Endothelial cell of umbilical vein (primary cell): ENCODE measurements at regions not wholly inside any gene's neighbourhood (a gene's known extent, or its start where the extent isn't known, plus 50 kb on each side); places are given as distances from the start of the nearest gene placed in this dataset.

Experiments used
- BruUV-seq: library from RNA; stranded (reverse); fragments of 400-500 nt; replicated peaks from 2 replicates; lab custom pipeline; 2021; lab: Mats Ljungman, UMichigan
- CTCF ChIA-PET: fragments of 300-600, 350-600 bp; sonication (Branson Sonifier 250); formaldehyde crosslinking; loops from one replicate; lab custom pipeline; 2021; ENCODE audit warnings: antibody characterized with exemption, inconsistent platforms; lab: Charles Lee
- POLR2A ChIA-PET: fragments of 300-600, 350-600 bp; sonication (Branson Sonifier 250); formaldehyde crosslinking; loops from one replicate; lab custom pipeline; 2021; ENCODE audit warnings: antibody characterized with exemption, inconsistent platforms; lab: Charles Lee
- DNase-seq: peaks from one replicate; pipeline ENCODE4 v3.0.0-alpha.2; 2011; ENCODE audit warnings: low read depth, low spot score
- FAIRE-seq: peaks from 2 replicates; lab custom pipeline; 2011; peaks lifted over from hg19 to GRCh38; lab: Jason Lieb, UNC
- H2AFZ ChIP-seq: 2 replicates; pipeline ENCODE4 v1.6.0; 2012; ENCODE audit warnings: low read depth, low read length, control low read depth, inconsistent platforms
- H3K27ac ChIP-seq: 2 replicates; pipeline ENCODE4 v1.5.1; 2011; ENCODE audit warnings: low read depth, mild to moderate bottlenecking, control low read depth, low read length, moderate library complexity; ENCODE audit not compliant: insufficient read depth
- H3K27me3 ChIP-seq, 2 experiments: 2 replicates each; pipeline versions ENCODE4 v1.6.0 to v1.6.1; 2011; ENCODE audit warnings: low read length in 2 of 2, mixed read lengths in 1 of 2; ENCODE audit not compliant: control insufficient read depth in 2 of 2, insufficient read depth in 2 of 2
- H3K36me3 ChIP-seq, 2 experiments: 2 replicates in 1 of 2; 3 replicates in 1 of 2; pipeline ENCODE4 v1.5.1; 2011; ENCODE audit warnings: low read length in 2 of 2, mild to moderate bottlenecking in 1 of 2, moderate library complexity in 1 of 2; ENCODE audit not compliant: control insufficient read depth in 2 of 2, insufficient read depth in 2 of 2; ENCODE audit errors: extremely low read depth in 1 of 2
- H3K4me1 ChIP-seq: 3 replicates; pipeline ENCODE4 v1.5.1; 2011; ENCODE audit warnings: mild to moderate bottlenecking, low read length; ENCODE audit not compliant: control insufficient read depth, insufficient read depth; ENCODE audit errors: extremely low read depth
- H3K4me2 ChIP-seq: 2 replicates; pipeline ENCODE4 v1.6.1; 2011; ENCODE audit warnings: low read length, control low read depth, mixed read lengths; ENCODE audit not compliant: insufficient read depth
- H3K4me3 ChIP-seq, 3 experiments: fragments of 200-600 bp in 1 of 3; sonication (generic), shearing (Covaris generic) in 1 of 3; replicated peaks in 1 of 3; 2 replicates each; pipeline ENCODE4 v1.5.1; 2011 to 2016; ENCODE audit warnings: control low read depth in 3 of 3, low read length in 3 of 3, mild to moderate bottlenecking in 2 of 3, inconsistent platforms in 1 of 3, low read depth in 1 of 3, moderate library complexity in 1 of 3; ENCODE audit not compliant: insufficient read depth in 1 of 3
- H3K79me2 ChIP-seq: 2 replicates; pipeline ENCODE4 v1.6.0; 2012; ENCODE audit warnings: low read length, inconsistent platforms; ENCODE audit not compliant: control insufficient read depth, insufficient read depth
- H3K9ac ChIP-seq: replicated peaks from 2 replicates; pipeline ENCODE3; 2011; ENCODE audit warnings: low read length, control low read depth; ENCODE audit not compliant: insufficient read depth; ENCODE audit errors: extremely low read depth
- H3K9me1 ChIP-seq: replicated peaks from 3 replicates; pipeline ENCODE4 v1.6.0; 2011; ENCODE audit warnings: mild to moderate bottlenecking, low read length; ENCODE audit not compliant: control insufficient read depth, insufficient read depth; ENCODE audit errors: extremely low read depth
- H3K9me3 ChIP-seq: replicated peaks from 2 replicates; pipeline ENCODE4 v1.5.1; 2012; ENCODE audit warnings: low read length, inconsistent platforms; ENCODE audit not compliant: control insufficient read depth, insufficient read depth
- H4K20me1 ChIP-seq: replicated peaks from 2 replicates; pipeline ENCODE3; 2011; ENCODE audit warnings: mild to moderate bottlenecking, low read length; ENCODE audit not compliant: control insufficient read depth, insufficient read depth; ENCODE audit errors: extremely low read depth
- CTCF ChIP-seq, 2 donors: IDR thresholded peaks; 1 replicate in 1 of 2; 2 replicates in 1 of 2; pipeline ENCODE4 v1.5.1; 2011; ENCODE audit warnings: low read length in 2 of 2, mild to moderate bottlenecking in 2 of 2, moderate library complexity in 2 of 2, control low read depth in 1 of 2, inconsistent platforms in 1 of 2, low read depth in 1 of 2; ENCODE audit not compliant: insufficient read depth in 1 of 2; ENCODE audit errors: extremely low read depth in 1 of 2
- EZH2 ChIP-seq: IDR thresholded peaks from 2 replicates; pipeline ENCODE4 v1.6.1; 2012; ENCODE audit warnings: borderline replicate concordance, low read depth, mild to moderate bottlenecking, moderate library complexity, low read length, inconsistent platforms; ENCODE audit not compliant: severe bottlenecking
- FOS ChIP-seq: IDR thresholded peaks from 2 replicates; pipeline ENCODE4 v1.6.1; 2011; ENCODE audit warnings: mild to moderate bottlenecking, low read length, moderate library complexity, borderline replicate concordance; ENCODE audit not compliant: insufficient read depth
- GATA2 ChIP-seq: IDR thresholded peaks from 2 replicates; pipeline ENCODE4 v1.7.0; 2011; ENCODE audit warnings: low read depth, mild to moderate bottlenecking, moderate library complexity, mixed read lengths, low read length; ENCODE audit not compliant: insufficient read length, insufficient read depth
- JUN ChIP-seq: IDR thresholded peaks from 2 replicates; pipeline ENCODE4 v1.6.1; 2011; ENCODE audit warnings: borderline replicate concordance, low read depth; ENCODE audit not compliant: insufficient read length, insufficient read depth
- MAX ChIP-seq: IDR thresholded peaks from 2 replicates; pipeline ENCODE4 v1.6.1; 2011; ENCODE audit not compliant: insufficient read depth, insufficient read length
- MYC ChIP-seq: IDR thresholded peaks from one replicate; pipeline ENCODE4 v1.6.1; 2011; ENCODE audit warnings: mild to moderate bottlenecking, low read depth, low read length
- POLR2A ChIP-seq: IDR thresholded peaks from 2 replicates; pipeline ENCODE4 v1.6.1; 2012; ENCODE audit warnings: low read depth, mild to moderate bottlenecking, control low read depth, low read length
- POLR2AphosphoS5 ChIP-seq: IDR thresholded peaks from 2 replicates; pipeline ENCODE4 v1.6.1; 2012; ENCODE audit warnings: low read depth, mild to moderate bottlenecking, control low read depth, low read length, moderate library complexity; ENCODE audit not compliant: insufficient read depth
- dilution Hi-C: fragments of 300-500 bp; cut with MboI; formaldehyde crosslinking; loops from one replicate; pipeline ENCODE4 v1.15.0; 2019; ENCODE audit warnings: low sequenced_read_pairs; ENCODE audit not compliant: extremely low pct_ligation_motif_present
- intact Hi-C: fragments of 100-400 bp; cut with micrococcal nuclease; formaldehyde crosslinking; loops from one replicate; pipeline ENCODE4 v1.10.0; 2022

- no peaks in the 10 kb centered on the region for H4K20me1 ChIP-seq
- no peaks in the 10 kb centered on the region for H3K9me1 ChIP-seq
- DNase-seq: no peak
- dilution Hi-C loops: no loop called here
- no peak overlapping the region for H3K4me3 ChIP-seq
- H3K4me2 ChIP-seq: no peak overlapping the region
- no peak overlapping the region for H3K9ac ChIP-seq
- H3K27me3 ChIP-seq: no peaks in the 10 kb centered on the region
- POLR2A ChIA-PET: no interaction called here
- no peak overlapping the region for H2AFZ ChIP-seq
- TF ChIP-seq MYC: no peak
- no peak for TF ChIP-seq POLR2A
- no peak for TF ChIP-seq EZH2
- no peak for TF ChIP-seq JUN
- no peak for TF ChIP-seq POLR2AphosphoS5
- TF ChIP-seq CTCF (IDR thresholded peaks at IDR 0.05; ENCODE audit: extremely low read depth in 1 of 2, insufficient read depth in 1 of 2, low read depth in 1 of 2, low read length in 2 of 2): no peak
- H3K36me3 ChIP-seq: no peaks in the 10 kb centered on the region
- intact Hi-C loops: no loop called here
- no TSS peak for BruUV-seq
- H3K79me2 ChIP-seq: no peaks in the 10 kb centered on the region
- FAIRE-seq: no peak
- no peak overlapping the region for H3K27ac ChIP-seq
- CTCF ChIA-PET: interaction anchor here (0.8 kb wide), 1 partner anchor 16 kb away, joined by 3 read pairs; no protein-coding TSS in a partner anchor
- no peaks in the 10 kb centered on the region for H3K4me1 ChIP-seq
- peaks cover 2% of the 10 kb centered on the region for H3K9me3 ChIP-seq
These were observed 199.1 kb downstream of the FBXO15 start for GRCh38 chr18:73948497-73948896.

- no peak overlapping the region for H2AFZ ChIP-seq
- ChIA-PET POLR2A (no interaction called here), CTCF (no interaction called here)
- H3K4me2 ChIP-seq: no peak overlapping the region
- dilution Hi-C loops (no loop called here), intact Hi-C loops (no loop called here)
- no peaks in the 10 kb centered on the region for H3K9me1 ChIP-seq
- FAIRE-seq (no peak), DNase-seq (no peak)
- no TSS peak for BruUV-seq
- H3K4me1 ChIP-seq: no peaks in the 10 kb centered on the region
- TF ChIP-seq POLR2AphosphoS5: no peak
- TF ChIP-seq JUN: no peak
- no peak for TF ChIP-seq EZH2
- no peak for TF ChIP-seq POLR2A
- no peak for TF ChIP-seq MAX
- TF ChIP-seq CTCF (IDR thresholded peaks at IDR 0.05; ENCODE audit: extremely low read depth in 1 of 2, insufficient read depth in 1 of 2, low read depth in 1 of 2, low read length in 2 of 2): no peak
- TF ChIP-seq FOS: no peak
- no peak for TF ChIP-seq MYC
- no peak for TF ChIP-seq GATA2
- peaks cover 2% of the 10 kb centered on the region for H3K9me3 ChIP-seq
- H4K20me1 ChIP-seq: no peaks in the 10 kb centered on the region
- no peak overlapping the region for H3K9ac ChIP-seq
- no peak overlapping the region for H3K27ac ChIP-seq
- H3K36me3 ChIP-seq: no peaks in the 10 kb centered on the region
- no peaks in the 10 kb centered on the region for H3K79me2 ChIP-seq
- no peaks in the 10 kb centered on the region for H3K27me3 ChIP-seq
- H3K4me3 ChIP-seq: no peak overlapping the region
These were observed 199.6 kb downstream of the FBXO15 start for GRCh38 chr18:73948084-73948483.
